ENCODE measurements at regions not wholly inside any gene's neighbourhood (a gene's known extent, or its start where the extent isn't known, plus 50 kb on each side); places are given as distances from the start of the nearest gene placed in this dataset.

DNA sequence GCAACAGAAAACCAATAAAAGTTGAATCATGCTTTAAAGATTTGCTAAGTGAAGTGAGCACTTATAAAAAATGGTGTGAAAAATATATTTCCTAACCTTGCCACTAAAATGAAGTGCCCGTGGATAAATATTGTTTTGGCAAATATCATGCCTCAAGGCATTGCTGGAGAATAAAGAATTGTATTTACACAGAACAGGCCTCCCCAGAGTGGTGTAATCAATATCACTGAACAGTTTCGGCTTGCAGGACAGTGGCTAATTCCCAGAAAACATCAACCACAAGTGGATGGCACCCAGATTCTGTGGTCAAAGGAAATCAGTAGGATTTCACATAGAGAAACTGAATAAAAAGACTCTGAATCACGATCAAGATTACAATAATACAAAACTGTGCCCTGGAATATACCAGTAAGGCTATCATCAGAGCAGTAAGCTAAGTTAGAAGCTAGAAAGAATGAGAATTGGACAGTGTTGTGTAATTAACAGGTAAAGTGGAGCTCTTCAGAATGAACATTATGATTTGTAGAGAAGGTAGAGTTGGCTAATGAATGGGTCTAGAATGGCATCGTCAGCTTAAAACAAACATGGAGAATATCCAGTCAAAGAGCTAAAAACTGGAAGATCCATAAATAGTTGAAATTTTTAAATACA lies 1026.9 kb upstream of the ADGRB3 start:
- TF ChIP-seq EP300 (IDR thresholded peaks at IDR 0.05; ENCODE audit: borderline replicate concordance): no peak
- no peak for TF ChIP-seq REST (IDR thresholded peaks at IDR 0.05; ENCODE audit: low read depth)
- no peak for TF ChIP-seq TAF1 (IDR thresholded peaks at IDR 0.05; ENCODE audit: low read depth)
